Ovary (tissue), 7 donors: ENCODE measurements at regions not wholly inside any gene's neighbourhood (a gene's known extent, or its start where the extent isn't known, plus 50 kb on each side); places are given as distances from the start of the nearest gene placed in this dataset.

Source experiments
- DNase-seq, 5 donors: peaks; one replicate each; pipeline ENCODE4 v3.0.0-alpha.2; 2019 to 2020
- H3K27ac ChIP-seq, 2 donors: fragments of 200-600 bp; one replicate each; pipeline versions ENCODE4 v1.5.1 to v1.8.0; 2019 to 2022
- H3K27me3 ChIP-seq: fragments of 200-600 bp; one replicate; pipeline ENCODE4 v1.8.0; 2022
- H3K36me3 ChIP-seq: fragments of 200-600 bp; sonication (generic); one replicate; pipeline ENCODE4 v1.5.1; 2019
- H3K4me1 ChIP-seq: one replicate; pipeline ENCODE4 v1.8.1; 2013; ENCODE audit warnings: mild to moderate bottlenecking, moderate library complexity; ENCODE audit not compliant: insufficient read depth
- H3K4me3 ChIP-seq: fragments of 200-600 bp; sonication (generic); one replicate; pipeline ENCODE4 v1.5.1; 2017
- H3K9me3 ChIP-seq, 2 donors: fragments of 200-600 bp in 1 of 2; sonication (generic) in 1 of 2; one replicate each; pipeline versions ENCODE4 v1.5.1 to v1.8.1; 2013 to 2019; ENCODE audit warnings: mild to moderate bottlenecking in 1 of 2, moderate library complexity in 1 of 2
- CTCF ChIP-seq, 3 donors: fragments of 450-650 bp in 2 of 3; fragments of 200-600 bp in 1 of 3; IDR thresholded peaks; one replicate each; pipeline versions ENCODE4 v1.5.1 to v1.8.0; 2016 to 2022; ENCODE audit warnings: antibody characterized with exemption in 3 of 3, mild to moderate bottlenecking in 1 of 3
- EP300 ChIP-seq: sonication (generic); formaldehyde crosslinking; IDR thresholded peaks from one replicate; pipeline ENCODE4 v1.6.1; 2017; ENCODE audit warnings: antibody characterized with exemption
- POLR2A ChIP-seq: fragments of 450-650 bp; IDR thresholded peaks from one replicate; pipeline ENCODE4 v1.6.1; 2017; ENCODE audit warnings: antibody characterized with exemption, mild to moderate bottlenecking, moderate library complexity
- WGBS, 3 donors: extraction: QIAGEN DNeasy Blood & Tissue Kit in 1 of 3; methylation state at CpG; one replicate each; pipeline versions ENCODE4 v1.1.5 to v1.1.7; 2013 to 2017; 5-methylcytosine and 5-hydroxymethylcytosine counted together
- intact Hi-C, 4 donors: fragments of 100-400 bp; cut with DNase I; formaldehyde crosslinking; loops; one replicate each; pipeline versions ENCODE4 v1.11.0 to v1.15.1; 2022 to 2023
- donor health status: DM: no; HTN: no; CAD: no; lungs with moderate emphysema.
- donor health status: DM: no; HTN: no; CAD: no.
- donor health status: Bipolar disorder and iron deficiency.
- donor health status: DM: no; HTN: no; CAD: no.
- donor health status: DM: yes; HTN: yes; CAD: no.

- DNase-seq, result no peak
- no peak overlapping the region for H3K4me3 ChIP-seq
- 90 to 96% (median 95%) methylated on average over 2 of the region's 2 CpGs for WGBS, 3 donors
- H3K27me3 ChIP-seq, result no peaks in the 10 kb centered on the region
- no peaks in the 10 kb centered on the region for H3K36me3 ChIP-seq
- TF ChIP-seq CTCF (IDR thresholded peaks at IDR 0.05) (no peak), EP300 (no peak), POLR2A (no peak)
- H3K4me1 ChIP-seq, result peaks cover 2% of the 10 kb centered on the region
- H3K9me3 ChIP-seq, result no peaks in the 10 kb centered on the region
- H3K27ac ChIP-seq, result no peak overlapping the region
- intact Hi-C loops, result no loop called here
Observed at GRCh38 chr3:194028434-194029004, 107.4 kb upstream of the HES1 start.

- TF ChIP-seq POLR2A (no peak), CTCF (IDR thresholded peaks at IDR 0.05) (no peak), EP300 (no peak)
- Histone ChIP-seq H3K4me3 (no peak overlapping the region), H3K4me1 (no peaks in the 10 kb centered on the region), H3K27ac (no peak overlapping the region), H3K27me3 (no peaks in the 10 kb centered on the region), H3K36me3 (no peaks in the 10 kb centered on the region), H3K9me3 (no peaks in the 10 kb centered on the region)
- no peak for DNase-seq
- intact Hi-C loops, result no loop called here
Observed at GRCh38 chr3:194029846-194030245, 106.1 kb upstream of the HES1 start.

- no peaks in the 10 kb centered on the region for H3K36me3 ChIP-seq
- H3K9me3 ChIP-seq, result no peaks in the 10 kb centered on the region
- no peak for DNase-seq
- H3K4me1 ChIP-seq, result no peaks in the 10 kb centered on the region
- intact Hi-C loops, result no loop called here
- H3K27ac ChIP-seq, result no peak overlapping the region
- no peak overlapping the region for H3K4me3 ChIP-seq
- no peak for TF ChIP-seq POLR2A
- TF ChIP-seq EP300, result no peak
- TF ChIP-seq CTCF (IDR thresholded peaks at IDR 0.05), result no peak
- no peaks in the 10 kb centered on the region for H3K27me3 ChIP-seq
- WGBS, 3 donors, result 78 to 80% (median 79%) methylated on average over 4 of the region's 4 CpGs
Observed at GRCh38 chr3:194030372-194030771, 105.6 kb upstream of the HES1 start.

- TF ChIP-seq EP300 (no peak), CTCF (IDR thresholded peaks at IDR 0.05) (no peak), POLR2A (no peak)
- Histone ChIP-seq H3K27ac (no peak overlapping the region), H3K4me3 (no peak overlapping the region), H3K4me1 (no peaks in the 10 kb centered on the region), H3K36me3 (no peaks in the 10 kb centered on the region), H3K27me3 (no peaks in the 10 kb centered on the region), H3K9me3 (no peaks in the 10 kb centered on the region)
- 93 to 94% (median 94%) methylated on average over 9 of the region's 9 CpGs for WGBS, 3 donors
- intact Hi-C loops, result no loop called here
- no peak for DNase-seq
Observed at GRCh38 chr3:194031349-194031748, 104.6 kb upstream of the HES1 start.
